B cell (primary cell): ENCODE measurements at regions not wholly inside any gene's neighbourhood (a gene's known extent, or its start where the extent isn't known, plus 50 kb on each side); places are given as distances from the start of the nearest gene placed in this dataset.

Source experiments
- ATAC-seq: fragments of 200-7000 bp; cut with Tn5 transposase; one replicate; pipeline ENCODE4 v1.10.0; 2021; ENCODE audit warnings: low read depth, mild to moderate bottlenecking, moderate number of reproducible peaks, moderate library complexity
- CTCF ChIA-PET: fragments of 350-600 bp; sonication (Branson Sonifier 250); formaldehyde crosslinking; loops from one replicate; lab custom pipeline; 2021; ENCODE audit warnings: antibody characterized with exemption, inconsistent platforms; lab: Charles Lee
- POLR2A ChIA-PET: fragments of 350-600 bp; sonication (Branson Sonifier 250); formaldehyde crosslinking; loops from one replicate; lab custom pipeline; 2021; ENCODE audit warnings: antibody characterized with exemption; lab: Charles Lee
- DNase-seq: peaks from one replicate; pipeline ENCODE4 v3.0.0; 2013
- H2AFZ ChIP-seq: 2 replicates; pipeline ENCODE4 v1.6.1; 2012; ENCODE audit warnings: mild to moderate bottlenecking, low read depth, low read length; ENCODE audit not compliant: insufficient read depth, poor library complexity, severe bottlenecking
- H3K27ac ChIP-seq, 2 donors: 1 replicate in 1 of 2; 2 replicates in 1 of 2; pipeline ENCODE4 v1.5.1; 2012 to 2013; ENCODE audit warnings: low read length in 2 of 2, mild to moderate bottlenecking in 2 of 2, moderate library complexity in 1 of 2
- H3K27me3 ChIP-seq, 4 experiments: fragments of 200-600 bp in 1 of 4; sonication (generic) in 1 of 4; replicated peaks in 1 of 4; 1 replicate in 2 of 4; 2 replicates in 2 of 4; pipeline versions ENCODE4 v1.6.1 to v1.7.0; 2013 to 2016; ENCODE audit warnings: low read length in 3 of 4, mild to moderate bottlenecking in 2 of 4, mixed read lengths in 1 of 4, moderate library complexity in 1 of 4; ENCODE audit not compliant: insufficient read depth in 4 of 4, control insufficient read depth in 3 of 4; ENCODE audit errors: control extremely low read depth in 1 of 4
- H3K36me3 ChIP-seq, 2 experiments: replicated peaks in 1 of 2; 1 replicate in 1 of 2; 2 replicates in 1 of 2; pipeline versions ENCODE4 v1.6.1 to v1.7.1; 2013; ENCODE audit warnings: low read length in 1 of 2; ENCODE audit not compliant: insufficient read depth in 2 of 2, control insufficient read depth in 1 of 2; ENCODE audit errors: control extremely low read depth in 1 of 2, extremely low read depth in 1 of 2
- H3K4me1 ChIP-seq, 2 donors: fragments of 200-600 bp in 1 of 2; sonication (generic) in 1 of 2; 1 replicate in 1 of 2; 2 replicates in 1 of 2; pipeline versions ENCODE4 v1.5.1 to v1.6.1; 2013 to 2017; ENCODE audit warnings: low read length in 2 of 2; ENCODE audit not compliant: control insufficient read depth in 2 of 2, insufficient read depth in 2 of 2
- H3K4me2 ChIP-seq: replicated peaks from 2 replicates; pipeline ENCODE3; 2012; ENCODE audit warnings: mild to moderate bottlenecking, low read depth, low read length; ENCODE audit not compliant: poor library complexity, severe bottlenecking
- H3K4me3 ChIP-seq, 5 experiments: fragments of 200-600 bp in 1 of 5; sonication (generic) in 1 of 5; 1 replicate in 3 of 5; 2 replicates in 2 of 5; pipeline versions ENCODE4 v1.5.1 to v1.7.0; 2011 to 2016; ENCODE audit warnings: low read length in 4 of 5, mild to moderate bottlenecking in 4 of 5, low read depth in 2 of 5, control low read depth in 1 of 5, moderate library complexity in 1 of 5; ENCODE audit not compliant: insufficient read depth in 1 of 5; ENCODE audit errors: control extremely low read depth in 1 of 5, extremely low read depth in 1 of 5
- H3K79me2 ChIP-seq: fragments of 200-600 bp; sonication (generic); one replicate; pipeline ENCODE4 v1.6.0; 2016; ENCODE audit warnings: low read length; ENCODE audit not compliant: control insufficient read depth, insufficient read depth
- H3K9ac ChIP-seq: fragments of 200-600 bp; sonication (generic); 2 replicates; pipeline ENCODE4 v1.6.1; 2017; ENCODE audit warnings: mild to moderate bottlenecking, low read length, moderate library complexity
- H3K9me3 ChIP-seq, 3 donors: one replicate each; pipeline versions ENCODE4 v1.6.1 to v1.7.1; 2013; ENCODE audit warnings: low read length in 2 of 3; ENCODE audit not compliant: control insufficient read depth in 2 of 3, insufficient read depth in 1 of 3; ENCODE audit errors: control extremely low read depth in 1 of 3
- H4K20me1 ChIP-seq: 2 replicates; pipeline ENCODE4 v1.6.0; 2012; ENCODE audit warnings: mild to moderate bottlenecking, low read length; ENCODE audit not compliant: insufficient read depth, control insufficient read depth, poor library complexity, severe bottlenecking
- H3K27ac Mint-ChIP-seq: one replicate; pipeline ENCODE4 v1.8.0; 2021; ENCODE audit warnings: mixed read lengths
- H3K27me3 Mint-ChIP-seq: one replicate; pipeline ENCODE4 v1.8.0; 2021; ENCODE audit warnings: mixed read lengths
- H3K4me1 Mint-ChIP-seq: one replicate; pipeline ENCODE4 v1.8.0; 2021; ENCODE audit warnings: mixed read lengths
- H3K4me3 Mint-ChIP-seq: one replicate; pipeline ENCODE4 v1.8.0; 2021; ENCODE audit warnings: mixed read lengths
- H3K9me3 Mint-ChIP-seq: one replicate; pipeline ENCODE4 v1.8.0; 2022; ENCODE audit warnings: mixed read lengths; ENCODE audit not compliant: insufficient read depth
- CTCF ChIP-seq: fragments of 200-600 bp; IDR thresholded peaks from one replicate; pipeline ENCODE4 v1.8.0; 2022; ENCODE audit warnings: antibody characterized with exemption, mild to moderate bottlenecking
- EZH2 ChIP-seq: IDR thresholded peaks from 2 replicates; pipeline ENCODE4 v1.6.1; 2012; ENCODE audit warnings: borderline replicate concordance, low read depth, mild to moderate bottlenecking, moderate library complexity, low read length; ENCODE audit not compliant: insufficient read depth, poor library complexity, severe bottlenecking
- WGBS: methylation state at CpG from one replicate; pipeline ENCODE4 v1.1.5; 2013; ENCODE audit warnings: missing lambda C conversion rate; ENCODE audit not compliant: insufficient coverage; 5-methylcytosine and 5-hydroxymethylcytosine counted together
- intact Hi-C: fragments of 100-400 bp; cut with micrococcal nuclease; formaldehyde crosslinking; loops from one replicate; pipeline ENCODE4 v1.10.0; 2022

DNA sequence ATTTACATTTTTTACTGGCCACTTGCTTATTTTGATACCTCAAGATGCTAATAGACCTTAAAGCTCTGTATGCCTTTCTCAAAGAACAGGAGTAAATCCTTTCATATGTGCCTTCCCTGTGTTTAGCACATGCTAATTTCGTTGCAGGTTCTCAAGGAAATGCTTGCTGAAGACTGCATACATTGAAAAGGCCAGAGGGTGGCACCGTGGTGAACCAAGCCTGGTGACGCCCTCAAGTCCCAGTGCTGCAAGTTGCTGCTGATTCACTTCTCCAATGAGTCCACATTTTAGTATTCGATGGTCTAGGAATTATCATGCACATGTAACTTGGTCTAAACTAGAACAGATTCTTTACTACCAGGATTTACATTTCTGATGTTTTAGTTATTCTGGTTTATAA is 94.1 kb downstream of the CLDN17 start:
- Histone ChIP-seq H3K27ac (no peak overlapping the region), H3K27me3 (no peaks in the 10 kb centered on the region), H4K20me1 (no peaks in the 10 kb centered on the region), H3K4me3 (no peak overlapping the region), H3K79me2 (no peaks in the 10 kb centered on the region), H3K9me3 (peaks cover 1 to 8% (median 3%) of the 10 kb centered on the region in 3 donors), H3K9ac (no peak overlapping the region), H3K4me2 (no peak overlapping the region), H2AFZ (no peak overlapping the region), H3K4me1 (no peaks in the 10 kb centered on the region), H3K36me3 (no peaks in the 10 kb centered on the region)
- intact Hi-C loops = no loop called here
- 8% methylated on average over 4 of the region's 4 CpGs for whole genome bisulfite sequencing
- DNase-seq (no peak), ATAC-seq (no peak)
- no peak for TF ChIP-seq EZH2
- no peak for TF ChIP-seq CTCF
- Mint-ChIP-seq H3K27me3 (no peaks in the 10 kb centered on the region), H3K9me3 (peaks cover 8% of the 10 kb centered on the region), H3K27ac (no peak overlapping the region), H3K4me1 (no peaks in the 10 kb centered on the region), H3K4me3 (no peak overlapping the region)
- ChIA-PET CTCF (interaction anchor here (0.8 kb wide), 1 partner anchor 35 kb away, joined by 3 read pairs; no protein-coding TSS in a partner anchor), POLR2A (no interaction called here)

DNA sequence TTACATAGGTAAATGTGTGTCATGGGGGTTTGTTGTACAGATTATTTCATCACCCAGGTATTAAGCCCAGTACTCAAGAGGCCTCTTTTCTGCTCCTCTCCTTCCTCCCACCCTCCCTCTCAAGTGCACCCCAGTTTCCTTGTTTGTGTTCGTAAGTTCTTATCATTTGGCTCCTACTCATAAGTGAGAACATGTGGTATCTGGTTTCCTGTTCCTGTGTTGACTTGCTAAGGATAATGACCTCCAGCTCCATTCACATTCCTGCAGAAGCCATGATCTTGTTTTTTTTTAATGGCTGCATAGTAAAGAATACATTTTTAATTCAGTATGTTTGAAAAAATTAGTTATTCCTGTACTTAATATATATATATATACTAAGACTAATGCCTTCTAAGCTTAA is 107.7 kb downstream of the CLDN17 start:
- no peak overlapping the region for H3K27ac Mint-ChIP-seq
- intact Hi-C loops = no loop called here

More for the DNA sequence above, 107.7 kb downstream of the CLDN17 start:
- TF ChIP-seq CTCF (no peak), EZH2 (no peak)
- DNase-seq = no peak
- ChIA-PET CTCF (no interaction called here), POLR2A (no interaction called here)
- Histone ChIP-seq H4K20me1 (no peaks in the 10 kb centered on the region), H3K36me3 (no peaks in the 10 kb centered on the region), H3K27ac (no peak overlapping the region), H3K27me3 (no peaks in the 10 kb centered on the region), H2AFZ (no peak overlapping the region), H3K9me3 (peaks cover 0 to 4% (median 0%) of the 10 kb centered on the region in 3 donors), H3K9ac (no peak overlapping the region), H3K4me2 (no peak overlapping the region), H3K4me3 (no peak overlapping the region), H3K79me2 (no peaks in the 10 kb centered on the region), H3K4me1 (no peaks in the 10 kb centered on the region)
- Mint-ChIP-seq H3K4me1 (no peaks in the 10 kb centered on the region), H3K4me3 (no peak overlapping the region), H3K27me3 (no peaks in the 10 kb centered on the region), H3K9me3 (no peaks in the 10 kb centered on the region)
- WGBS = no CpG with 5 or more reads among the region's 1 CpG
- ATAC-seq = no peak
